ENCODE measurements at regions not wholly inside any gene's neighbourhood (a gene's known extent, or its start where the extent isn't known, plus 50 kb on each side); places are given as distances from the start of the nearest gene placed in this dataset.

- Histone ChIP-seq H4K20me1 (ENCODE audit: control insufficient read depth, extremely low read depth, insufficient read depth, low read length) (no peaks in the 10 kb centered on the region), H3K9me1 (ENCODE audit: control insufficient read depth, extremely low read depth, insufficient read depth, low read length) (no peaks in the 10 kb centered on the region), H3K36me3 (ENCODE audit: control insufficient read depth in 2 of 2, extremely low read depth in 1 of 2, insufficient read depth in 2 of 2, low read length in 2 of 2) (no peaks in the 10 kb centered on the region), H3K4me2 (ENCODE audit: control insufficient read depth, extremely low read depth, insufficient read depth, low read depth, low read length) (no peak overlapping the region), H3K4me1 (ENCODE audit: control insufficient read depth, extremely low read depth, insufficient read depth, low read length) (no peaks in the 10 kb centered on the region), H3K4me3 (ENCODE audit: control insufficient read depth in 2 of 3, extremely low read depth in 1 of 3, insufficient read depth in 2 of 3, low read depth in 1 of 3, low read length in 3 of 3) (no peak overlapping the region), H3K9me3 (ENCODE audit: control insufficient read depth, low read depth, low read length) (no peaks in the 10 kb centered on the region), H3K27ac (ENCODE audit: control insufficient read depth, insufficient read depth, low read length) (no peak overlapping the region), H3K9ac (ENCODE audit: control insufficient read depth, extremely low read depth, insufficient read depth, low read length) (no peak overlapping the region), H2AFZ (ENCODE audit: control insufficient read depth, low read length) (no peak overlapping the region), H3K27me3 (ENCODE audit: control insufficient read depth, extremely low read depth, insufficient read depth, low read length) (no peaks in the 10 kb centered on the region), H3K79me2 (ENCODE audit: control insufficient read depth, insufficient read depth, low read length) (no peaks in the 10 kb centered on the region)
- no peak for DNase-seq (ENCODE audit: low read depth, low spot score)
- no peak for FAIRE-seq
- dilution Hi-C loops (cut with MboI; ENCODE audit: extremely low pct_ligation_motif_present, low sequenced_read_pairs): no loop called here
- TF ChIP-seq EZH2 (IDR thresholded peaks at IDR 0.05; ENCODE audit: low read length): no peak
- TF ChIP-seq CTCF (optimal IDR thresholded peaks at IDR 0.05 in 1 of 3, IDR thresholded peaks at IDR 0.05 in 1 of 3, conservative IDR thresholded peaks at IDR 0.05 in 1 of 3; ENCODE audit: extremely low read depth in 1 of 3, insufficient read depth in 2 of 3, low read length in 3 of 3): peak in 2 of 3 experiments; percentile 15 to 31
Measured at GRCh38 chr7:142669074-142669654, 80.1 kb upstream of the PRSS1 start.

GRCh38 chr7:142668495-142668894, 80.8 kb upstream of the PRSS1 start:
- no peaks in the 10 kb centered on the region for H4K20me1 ChIP-seq (ENCODE audit: control insufficient read depth, extremely low read depth, insufficient read depth, low read length)
- no peak overlapping the region for H3K27ac ChIP-seq (ENCODE audit: control insufficient read depth, insufficient read depth, low read length)
- no peaks in the 10 kb centered on the region for H3K9me1 ChIP-seq (ENCODE audit: control insufficient read depth, extremely low read depth, insufficient read depth, low read length)
- TF ChIP-seq CTCF (optimal IDR thresholded peaks at IDR 0.05 in 1 of 3, IDR thresholded peaks at IDR 0.05 in 1 of 3, conservative IDR thresholded peaks at IDR 0.05 in 1 of 3; ENCODE audit: extremely low read depth in 1 of 3, insufficient read depth in 2 of 3, low read length in 3 of 3): no peak
- no peak for TF ChIP-seq EZH2 (IDR thresholded peaks at IDR 0.05; ENCODE audit: low read length)
- no peak overlapping the region for H3K4me2 ChIP-seq (ENCODE audit: control insufficient read depth, extremely low read depth, insufficient read depth, low read depth, low read length)
- no peaks in the 10 kb centered on the region for H3K27me3 ChIP-seq (ENCODE audit: control insufficient read depth, extremely low read depth, insufficient read depth, low read length)
- no peaks in the 10 kb centered on the region for H3K36me3 ChIP-seq (ENCODE audit: control insufficient read depth in 2 of 2, extremely low read depth in 1 of 2, insufficient read depth in 2 of 2, low read length in 2 of 2)
- H3K4me3 ChIP-seq (ENCODE audit: control insufficient read depth in 2 of 3, extremely low read depth in 1 of 3, insufficient read depth in 2 of 3, low read depth in 1 of 3, low read length in 3 of 3): no peak overlapping the region
- dilution Hi-C loops (cut with MboI; ENCODE audit: extremely low pct_ligation_motif_present, low sequenced_read_pairs): no loop called here
- H3K9me3 ChIP-seq (ENCODE audit: control insufficient read depth, low read depth, low read length): no peaks in the 10 kb centered on the region
- H3K79me2 ChIP-seq (ENCODE audit: control insufficient read depth, insufficient read depth, low read length): no peaks in the 10 kb centered on the region
- DNase-seq (ENCODE audit: low read depth, low spot score) (no peak), FAIRE-seq (no peak)
- no peak overlapping the region for H2AFZ ChIP-seq (ENCODE audit: control insufficient read depth, low read length)
- H3K4me1 ChIP-seq (ENCODE audit: control insufficient read depth, extremely low read depth, insufficient read depth, low read length): no peaks in the 10 kb centered on the region
- H3K9ac ChIP-seq (ENCODE audit: control insufficient read depth, extremely low read depth, insufficient read depth, low read length): no peak overlapping the region
